Liver (tissue), 8 donors: ENCODE measurements at regions not wholly inside any gene's neighbourhood (a gene's known extent, or its start where the extent isn't known, plus 50 kb on each side); places are given as distances from the start of the nearest gene placed in this dataset.

Experiments used
- DNase-seq: peaks from one replicate; pipeline ENCODE4 v3.0.0-alpha.2; 2017; ENCODE audit warnings: low spot score
- H3K27ac ChIP-seq, 2 donors: one replicate each; pipeline ENCODE4 v1.7.0; 2013; ENCODE audit warnings: inconsistent platforms in 2 of 2, low read length in 2 of 2, control low read depth in 1 of 2, low read depth in 1 of 2, mild to moderate bottlenecking in 1 of 2
- H3K27me3 ChIP-seq, 4 donors: one replicate each; pipeline versions ENCODE4 v1.6.1 to v1.7.0; 2013; ENCODE audit warnings: low read length in 3 of 4, inconsistent platforms in 1 of 4, mild to moderate bottlenecking in 1 of 4, moderate library complexity in 1 of 4; ENCODE audit not compliant: control insufficient read depth in 4 of 4, insufficient read depth in 4 of 4
- H3K36me3 ChIP-seq, 4 donors: one replicate each; pipeline versions ENCODE4 v1.6.1 to v1.7.0; 2013; ENCODE audit warnings: low read length in 3 of 4, mild to moderate bottlenecking in 3 of 4, low read depth in 1 of 4, moderate library complexity in 1 of 4; ENCODE audit not compliant: control insufficient read depth in 4 of 4, insufficient read depth in 3 of 4
- H3K4me1 ChIP-seq, 4 donors: one replicate each; pipeline versions ENCODE4 v1.6.1 to v1.7.0; 2013; ENCODE audit warnings: low read length in 3 of 4, mild to moderate bottlenecking in 3 of 4, moderate library complexity in 1 of 4; ENCODE audit not compliant: control insufficient read depth in 4 of 4, insufficient read depth in 4 of 4
- H3K4me3 ChIP-seq, 3 donors: one replicate each; pipeline versions ENCODE4 v1.6.1 to v1.7.0; 2013; ENCODE audit warnings: low read length in 3 of 3, control low read depth in 1 of 3, low read depth in 1 of 3, mild to moderate bottlenecking in 1 of 3
- H3K9ac ChIP-seq, 2 donors: one replicate each; pipeline ENCODE4 v1.7.0; 2013; ENCODE audit warnings: low read length in 2 of 2, mild to moderate bottlenecking in 2 of 2, moderate library complexity in 2 of 2, control low read depth in 1 of 2, low read depth in 1 of 2
- H3K9me3 ChIP-seq, 4 donors: one replicate each; pipeline versions ENCODE4 v1.6.1 to v1.7.0; 2013; ENCODE audit warnings: low read length in 3 of 4; ENCODE audit not compliant: control insufficient read depth in 4 of 4
- CTCF ChIP-seq: fragments of 150-350 bp; IDR thresholded peaks from 2 replicates; pipeline ENCODE4 v1.5.1; 2017; ENCODE audit warnings: improper control_type of control experiment, low read depth, low read length; ENCODE audit not compliant: missing input control
- EGR1 ChIP-seq, 2 donors: IDR thresholded peaks; 2 replicates each; pipeline ENCODE4 v1.6.1; 2016 to 2018; ENCODE audit warnings: antibody characterized with exemption in 2 of 2, low read depth in 2 of 2
- FOXA1 ChIP-seq: IDR thresholded peaks from 2 replicates; pipeline ENCODE4 v1.6.1; 2016; ENCODE audit warnings: antibody characterized with exemption
- FOXA2 ChIP-seq: IDR thresholded peaks from 2 replicates; pipeline ENCODE4 v1.6.1; 2016; ENCODE audit warnings: antibody characterized with exemption
- GABPA ChIP-seq, 2 donors: IDR thresholded peaks in 1 of 2; conservative IDR thresholded peaks in 1 of 2; 2 replicates each; pipeline ENCODE4 v1.6.1; 2016; ENCODE audit warnings: antibody characterized with exemption in 2 of 2, mild to moderate bottlenecking in 1 of 2, moderate library complexity in 1 of 2
- HNF4A ChIP-seq, 2 donors: conservative IDR thresholded peaks; 2 replicates each; pipeline ENCODE4 v1.6.1; 2016; ENCODE audit warnings: antibody characterized with exemption in 2 of 2, mild to moderate bottlenecking in 2 of 2
- MAX ChIP-seq: IDR thresholded peaks from 2 replicates; pipeline ENCODE4 v1.6.1; 2016; ENCODE audit warnings: antibody characterized with exemption
- NR2F2 ChIP-seq: IDR thresholded peaks from 2 replicates; pipeline ENCODE4 v1.6.1; 2016; ENCODE audit warnings: antibody characterized with exemption
- RAD21 ChIP-seq, 2 donors: IDR thresholded peaks; 2 replicates each; pipeline ENCODE4 v1.6.1; 2016; ENCODE audit warnings: antibody characterized with exemption in 2 of 2, mild to moderate bottlenecking in 2 of 2
- REST ChIP-seq: IDR thresholded peaks from 2 replicates; pipeline ENCODE4 v1.6.1; 2016; ENCODE audit warnings: antibody characterized with exemption, mild to moderate bottlenecking
- TAF1 ChIP-seq: conservative IDR thresholded peaks from 2 replicates; pipeline ENCODE4 v1.6.1; 2016; ENCODE audit warnings: antibody characterized with exemption, mild to moderate bottlenecking
- YY1 ChIP-seq: IDR thresholded peaks from 2 replicates; pipeline ENCODE4 v1.6.1; 2016; ENCODE audit warnings: antibody characterized with exemption, mild to moderate bottlenecking
- ZBTB33 ChIP-seq: IDR thresholded peaks from 2 replicates; pipeline ENCODE4 v1.6.1; 2016; ENCODE audit warnings: antibody characterized with exemption
- WGBS: extraction: QIAGEN DNeasy Blood & Tissue Kit; methylation state at CpG from one replicate; pipeline ENCODE4 v1.1.7; 2013; 5-methylcytosine and 5-hydroxymethylcytosine counted together
- donor health status: healthy.
- donor health status: healthy.
- donor health status: healthy.
- donor health status: healthy.
- donor health status: healthy.

GRCh38 chr14:34164162-34164864, 213.4 kb upstream of the EGLN3 start (continued):
- no peak for TF ChIP-seq YY1
- TF ChIP-seq EGR1 (IDR thresholded peaks at IDR 0.05; ENCODE audit: low read depth in 2 of 2), result no peak
- TF ChIP-seq NR2F2, result no peak
- TF ChIP-seq HNF4A (conservative IDR thresholded peaks at IDR 0.05), result no peak
- TF ChIP-seq CTCF, result no peak
- TF ChIP-seq ZBTB33, result no peak
- TF ChIP-seq FOXA2, result no peak
- TF ChIP-seq TAF1, result no peak
- TF ChIP-seq RAD21 (IDR thresholded peaks at IDR 0.05), result no peak

- no peak overlapping the region for H3K27ac ChIP-seq
- no peak for DNase-seq
- H3K36me3 ChIP-seq, result no peaks in the 10 kb centered on the region
- H3K9me3 ChIP-seq, result no peaks in the 10 kb centered on the region
- 82% methylated on average over 5 of the region's 5 CpGs for WGBS
- H3K9ac ChIP-seq, result no peak overlapping the region
- no peak for TF ChIP-seq GABPA (IDR thresholded peaks at IDR 0.05 in 1 of 2, conservative IDR thresholded peaks at IDR 0.05 in 1 of 2)
- peaks cover 0 to 3% (median 0%) of the 10 kb centered on the region in 4 donors for H3K27me3 ChIP-seq
- no peaks in the 10 kb centered on the region for H3K4me1 ChIP-seq
- no peak overlapping the region for H3K4me3 ChIP-seq
These were observed 210.6 kb upstream of the EGLN3 start for GRCh38 chr14:34161351-34162082.

GRCh38 chr14:34160619-34161018, 209.7 kb upstream of the EGLN3 start:
- DNase-seq, result no peak
- 94% methylated on average over 2 of the region's 2 CpGs for WGBS

More at GRCh38 chr14:34160619-34161018, 209.7 kb upstream of the EGLN3 start:
- no peak overlapping the region for H3K9ac ChIP-seq
- H3K4me1 ChIP-seq, result no peaks in the 10 kb centered on the region
- peaks cover 0 to 3% (median 0%) of the 10 kb centered on the region in 4 donors for H3K27me3 ChIP-seq
- H3K36me3 ChIP-seq, result no peaks in the 10 kb centered on the region
- H3K27ac ChIP-seq, result no peak overlapping the region
- TF ChIP-seq FOXA1, result no peak
- no peak for TF ChIP-seq HNF4A (conservative IDR thresholded peaks at IDR 0.05)
- no peak for TF ChIP-seq REST
- TF ChIP-seq NR2F2, result no peak
- no peak for TF ChIP-seq GABPA (IDR thresholded peaks at IDR 0.05 in 1 of 2, conservative IDR thresholded peaks at IDR 0.05 in 1 of 2)
- TF ChIP-seq MAX, result no peak
- no peak overlapping the region for H3K4me3 ChIP-seq
- no peaks in the 10 kb centered on the region for H3K9me3 ChIP-seq
